Osteocyte (in vitro differentiated cells): ENCODE measurements at regions not wholly inside any gene's neighbourhood (a gene's known extent, or its start where the extent isn't known, plus 50 kb on each side); places are given as distances from the start of the nearest gene placed in this dataset.
"Not testable (repeated sequence)": the region's sequence is repeated elsewhere in the genome, so short reads cannot be mapped to it uniquely, and the experiment has no call there.

Experiments
- DNase-seq: peaks from one replicate; pipeline ENCODE4 v3.0.0; 2021; ENCODE audit warnings: mixed read lengths; ENCODE audit not compliant: unreplicated experiment; ENCODE audit errors: extremely low spot score
- H3K27ac Mint-ChIP-seq: one replicate; pipeline ENCODE4 v1.8.0; 2021; ENCODE audit warnings: mild to moderate bottlenecking, mixed read lengths; ENCODE audit not compliant: unreplicated experiment
- H3K27me3 Mint-ChIP-seq: one replicate; pipeline ENCODE4 v1.8.0; 2021; ENCODE audit warnings: mixed read lengths; ENCODE audit not compliant: unreplicated experiment
- H3K36me3 Mint-ChIP-seq: one replicate; pipeline ENCODE4 v1.8.0; 2021; ENCODE audit warnings: mixed read lengths; ENCODE audit not compliant: unreplicated experiment
- H3K4me1 Mint-ChIP-seq: one replicate; pipeline ENCODE4 v1.8.0; 2021; ENCODE audit warnings: mixed read lengths; ENCODE audit not compliant: unreplicated experiment
- H3K4me3 Mint-ChIP-seq: one replicate; pipeline ENCODE4 v1.8.0; 2021; ENCODE audit warnings: mild to moderate bottlenecking, moderate library complexity, mixed read lengths; ENCODE audit not compliant: unreplicated experiment
- H3K9me3 Mint-ChIP-seq: one replicate; pipeline ENCODE4 v1.8.0; 2021; ENCODE audit warnings: mixed read lengths; ENCODE audit not compliant: unreplicated experiment
- CTCF ChIP-seq: fragments of 200-600 bp; sonication (generic); IDR thresholded peaks from 2 replicates; pipeline ENCODE4 v1.5.0; 2021; ENCODE audit warnings: antibody characterized with exemption, mild to moderate bottlenecking, moderate library complexity

- H3K9me3 Mint-ChIP-seq, result peaks cover 2% of the 10 kb centered on the region
- no peak overlapping the region for H3K27ac Mint-ChIP-seq
- no peaks in the 10 kb centered on the region for H3K4me1 Mint-ChIP-seq
- TF ChIP-seq CTCF, result no peak
- H3K27me3 Mint-ChIP-seq, result no peaks in the 10 kb centered on the region
- no peaks in the 10 kb centered on the region for H3K36me3 Mint-ChIP-seq
- no peak for DNase-seq
- H3K4me3 Mint-ChIP-seq, result no peak overlapping the region
These were observed 410.8 kb upstream of the ZNF804A start for GRCh38 chr2:184187421-184187971.

- no peaks in the 10 kb centered on the region for H3K27me3 Mint-ChIP-seq
- no peaks in the 10 kb centered on the region for H3K4me1 Mint-ChIP-seq
- no peaks in the 10 kb centered on the region for H3K9me3 Mint-ChIP-seq
- DNase-seq, result no peak
- no peak overlapping the region for H3K27ac Mint-ChIP-seq
- no peak for TF ChIP-seq CTCF
- no peak overlapping the region for H3K4me3 Mint-ChIP-seq
- no peaks in the 10 kb centered on the region for H3K36me3 Mint-ChIP-seq
These were observed 407.6 kb upstream of the ZNF804A start for GRCh38 chr2:184190725-184191124.

GRCh38 chr2:184192649-184193048, 405.7 kb upstream of the ZNF804A start:
- H3K4me3 Mint-ChIP-seq, result no peak overlapping the region
- no peak for TF ChIP-seq CTCF
- DNase-seq, result no peak
- no peaks in the 10 kb centered on the region for H3K4me1 Mint-ChIP-seq
- H3K36me3 Mint-ChIP-seq, result no peaks in the 10 kb centered on the region
- H3K27me3 Mint-ChIP-seq, result no peaks in the 10 kb centered on the region
- no peak overlapping the region for H3K27ac Mint-ChIP-seq
- no peaks in the 10 kb centered on the region for H3K9me3 Mint-ChIP-seq

GRCh38 chr2:184197413-184197812, 400.9 kb upstream of the ZNF804A start:
- Mint-ChIP-seq H3K27me3 (no peaks in the 10 kb centered on the region), H3K36me3 (no peaks in the 10 kb centered on the region), H3K9me3 (no peaks in the 10 kb centered on the region), H3K4me3 (no peak overlapping the region), H3K4me1 (no peaks in the 10 kb centered on the region), H3K27ac (no peak overlapping the region)
- TF ChIP-seq CTCF, result no peak
- DNase-seq, result no peak

GRCh38 chr2:184198791-184199190, 399.5 kb upstream of the ZNF804A start:
- not testable (repeated sequence) for DNase-seq, H3K9me3 Mint-ChIP-seq, H3K4me1 Mint-ChIP-seq, H3K4me3 Mint-ChIP-seq, H3K27me3 Mint-ChIP-seq, H3K27ac Mint-ChIP-seq, H3K36me3 Mint-ChIP-seq

GRCh38 chr2:184199274-184199673, 399.1 kb upstream of the ZNF804A start:
- Mint-ChIP-seq H3K27ac (no peak overlapping the region), H3K9me3 (no peaks in the 10 kb centered on the region), H3K36me3 (no peaks in the 10 kb centered on the region), H3K27me3 (no peaks in the 10 kb centered on the region), H3K4me3 (no peak overlapping the region), H3K4me1 (no peaks in the 10 kb centered on the region)
- no peak for DNase-seq
- TF ChIP-seq CTCF, result no peak
